HepG2 (cell line): ENCODE measurements at regions not wholly inside any gene's neighbourhood (a gene's known extent, or its start where the extent isn't known, plus 50 kb on each side); places are given as distances from the start of the nearest gene placed in this dataset.

Experiments used
- FOXA3 ChIP-seq: IDR thresholded peaks from 2 replicates; pipeline ENCODE4 v1.6.1; 2016; ENCODE audit warnings: missing genetic modification reagents, missing compliant biosample characterization
- FOXO1 ChIP-seq: sonication (generic); formaldehyde crosslinking; IDR thresholded peaks from 2 replicates; pipeline ENCODE4 v1.4.0; 2020; ENCODE audit warnings: missing genetic modification reagents
- GLI4 ChIP-seq: sonication (generic); formaldehyde crosslinking; IDR thresholded peaks from 2 replicates; pipeline ENCODE4 v1.5.1; 2020; ENCODE audit warnings: missing genetic modification reagents, mild to moderate bottlenecking, moderate library complexity, borderline replicate concordance
- GZF1 ChIP-seq: sonication (generic); formaldehyde crosslinking; IDR thresholded peaks from 2 replicates; pipeline ENCODE4 v1.5.1; 2020; ENCODE audit warnings: mild to moderate bottlenecking, missing genetic modification reagents
- IKZF5 ChIP-seq: IDR thresholded peaks from 2 replicates; pipeline ENCODE4 v1.6.1; 2018; ENCODE audit warnings: missing genetic modification reagents, mild to moderate bottlenecking, missing compliant biosample characterization
- ISL2 ChIP-seq: sonication (generic); formaldehyde crosslinking; IDR thresholded peaks from 2 replicates; pipeline ENCODE4 v1.5.0; 2020; ENCODE audit warnings: missing genetic modification reagents
- KDM1A ChIP-seq: IDR thresholded peaks from 2 replicates; pipeline ENCODE4 v1.6.1; 2016; ENCODE audit warnings: missing compliant biosample characterization
- KLF13 ChIP-seq: sonication (generic); formaldehyde crosslinking; IDR thresholded peaks from 2 replicates; pipeline ENCODE4 v1.4.0; 2020; ENCODE audit warnings: mild to moderate bottlenecking, missing genetic modification reagents
- MED1 ChIP-seq: sonication (generic); formaldehyde crosslinking; IDR thresholded peaks from 2 replicates; pipeline ENCODE4 v1.4.0; 2020; ENCODE audit warnings: missing genetic modification reagents
- MEIS1 ChIP-seq: sonication (generic); formaldehyde crosslinking; IDR thresholded peaks from 2 replicates; pipeline ENCODE4 v1.9.0; 2021; ENCODE audit warnings: mild to moderate bottlenecking, missing genetic modification reagents, moderate library complexity, borderline replicate concordance
- MXI1 ChIP-seq: IDR thresholded peaks from 3 replicates; pipeline ENCODE4 v1.6.1; 2012; ENCODE audit warnings: low read depth, low read length, inconsistent platforms, borderline replicate concordance
- PAF1 ChIP-seq: IDR thresholded peaks from 2 replicates; pipeline ENCODE4 v1.6.1; 2016; ENCODE audit warnings: missing genetic modification reagents, missing compliant biosample characterization
- POLR2AphosphoS2 ChIP-seq: IDR thresholded peaks from 2 replicates; pipeline ENCODE4 v1.6.1; 2011; ENCODE audit warnings: low read depth, low read length, improper control_type of control experiment
- RXRA ChIP-seq: sonication (generic); formaldehyde crosslinking; IDR thresholded peaks from 2 replicates; pipeline ENCODE4 v1.5.1; 2020; ENCODE audit warnings: missing genetic modification reagents
- SALL1 ChIP-seq: sonication (generic); formaldehyde crosslinking; IDR thresholded peaks from 2 replicates; pipeline ENCODE4 v1.8.0; 2022; ENCODE audit warnings: mild to moderate bottlenecking, missing genetic modification reagents
- SOX6 ChIP-seq, 2 experiments: fragments of 450-650 bp in 1 of 2; sonication (generic) in 1 of 2; formaldehyde crosslinking in 1 of 2; IDR thresholded peaks; 2 replicates each; pipeline versions ENCODE4 v1.4.0 to v1.6.1; 2017 to 2020; ENCODE audit warnings: antibody characterized with exemption in 1 of 2, mild to moderate bottlenecking in 1 of 2, missing genetic modification reagents in 1 of 2
- SRSF1 ChIP-seq: fragments of 200-400 bp; formaldehyde crosslinking; optimal IDR thresholded peaks from 2 replicates; pipeline ENCODE3; 2017; ENCODE audit warnings: mild to moderate bottlenecking, low read depth, low read length, moderate library complexity
- STAG1 ChIP-seq: sonication (generic); formaldehyde crosslinking; IDR thresholded peaks from 2 replicates; pipeline ENCODE4 v1.4.0; 2020; ENCODE audit warnings: missing genetic modification reagents
- TEF ChIP-seq: sonication (generic); formaldehyde crosslinking; IDR thresholded peaks from 2 replicates; pipeline ENCODE4 v1.5.0; 2020; ENCODE audit warnings: missing genetic modification reagents
- THAP7 ChIP-seq: sonication (generic); formaldehyde crosslinking; IDR thresholded peaks from 2 replicates; pipeline ENCODE4 v1.8.1; 2023; ENCODE audit warnings: mild to moderate bottlenecking, missing genetic modification reagents
- TSC22D2 ChIP-seq: sonication (generic); formaldehyde crosslinking; IDR thresholded peaks from 2 replicates; pipeline ENCODE4 v1.5.1; 2020; ENCODE audit warnings: missing genetic modification reagents, mild to moderate bottlenecking, borderline replicate concordance
- ZFP36L2 ChIP-seq: sonication (generic); formaldehyde crosslinking; IDR thresholded peaks from 2 replicates; pipeline ENCODE4 v1.4.0; 2020; ENCODE audit warnings: missing genetic modification reagents
- ZNF143 ChIP-seq: sonication (generic); formaldehyde crosslinking; IDR thresholded peaks from 2 replicates; pipeline ENCODE4 v1.4.0; 2020; ENCODE audit warnings: missing genetic modification reagents
- ZNF224 ChIP-seq: sonication (generic); formaldehyde crosslinking; IDR thresholded peaks from 2 replicates; pipeline ENCODE4 v1.5.0; 2020; ENCODE audit warnings: mild to moderate bottlenecking, missing genetic modification reagents
- TF ChIP-seq, protein P1 (sequence below): sonication (generic); formaldehyde crosslinking; IDR thresholded peaks from 2 replicates; pipeline ENCODE4 v1.8.1; 2023; ENCODE audit warnings: missing genetic modification reagents, inconsistent platforms, borderline replicate concordance
- TF ChIP-seq, protein P2 (sequence below): conservative IDR thresholded peaks from 2 replicates; pipeline ENCODE4 v1.6.1; 2018; ENCODE audit warnings: missing genetic modification reagents
- TF ChIP-seq, protein P3 (sequence below): IDR thresholded peaks from 2 replicates; pipeline ENCODE4 v1.6.1; 2016; ENCODE audit warnings: missing compliant biosample characterization, missing genetic modification reagents, borderline replicate concordance

- TF ChIP-seq MED1 (CRISPR knock-in tag) (peak; percentile 51; the same call in 1 of the 2 replicates), ZNF143 (CRISPR knock-in tag) (0 out of 2 replicates have a peak, but pooled peaks have one; percentile 36), FOXO1 (no peak), ISL2 (CRISPR knock-in tag) (no peak), ZNF224 (no peak), SRSF1 (no peak), RXRA (CRISPR knock-in tag) (no peak), MXI1 (no peak), ZFP36L2 (CRISPR knock-in tag) (no peak), GZF1 (CRISPR knock-in tag) (no peak), STAG1 (peak; percentile 35; the same call in 1 of the 2 replicates), GLI4 (CRISPR knock-in tag) (no peak), KLF13 (CRISPR knock-in tag) (no peak), POLR2AphosphoS2 (no peak), IKZF5 (CRISPR knock-in tag) (0 out of 2 replicates have a peak, but pooled peaks have one; percentile 28), TEF (CRISPR knock-in tag) (no peak), SOX6 (IDR thresholded peaks at IDR 0.05) (no peak), SOX6 (CRISPR knock-in tag; IDR thresholded peaks at IDR 0.05) (peak; percentile 36; the same call in 1 of the 2 replicates), PAF1 (CRISPR knock-in tag) (no peak), FOXA3 (CRISPR knock-in tag) (peak; percentile 35; the same call in 1 of the 2 replicates), TSC22D2 (CRISPR knock-in tag) (no peak), SALL1 (CRISPR knock-in tag) (0 out of 2 replicates have a peak, but pooled peaks have one; percentile 29), THAP7 (CRISPR knock-in tag) (no peak), MEIS1 (CRISPR knock-in tag) (no peak), KDM1A (CRISPR knock-in tag) (peak; percentile 76; the same call in 1 of the 2 replicates)
- TF ChIP-seq, protein P1, sequence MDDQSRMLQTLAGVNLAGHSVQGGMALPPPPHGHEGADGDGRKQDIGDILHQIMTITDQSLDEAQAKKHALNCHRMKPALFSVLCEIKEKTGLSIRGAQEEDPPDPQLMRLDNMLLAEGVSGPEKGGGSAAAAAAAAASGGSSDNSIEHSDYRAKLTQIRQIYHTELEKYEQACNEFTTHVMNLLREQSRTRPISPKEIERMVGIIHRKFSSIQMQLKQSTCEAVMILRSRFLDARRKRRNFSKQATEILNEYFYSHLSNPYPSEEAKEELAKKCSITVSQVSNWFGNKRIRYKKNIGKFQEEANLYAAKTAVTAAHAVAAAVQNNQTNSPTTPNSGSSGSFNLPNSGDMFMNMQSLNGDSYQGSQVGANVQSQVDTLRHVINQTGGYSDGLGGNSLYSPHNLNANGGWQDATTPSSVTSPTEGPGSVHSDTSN = no peak
- TF ChIP-seq, protein P2, sequence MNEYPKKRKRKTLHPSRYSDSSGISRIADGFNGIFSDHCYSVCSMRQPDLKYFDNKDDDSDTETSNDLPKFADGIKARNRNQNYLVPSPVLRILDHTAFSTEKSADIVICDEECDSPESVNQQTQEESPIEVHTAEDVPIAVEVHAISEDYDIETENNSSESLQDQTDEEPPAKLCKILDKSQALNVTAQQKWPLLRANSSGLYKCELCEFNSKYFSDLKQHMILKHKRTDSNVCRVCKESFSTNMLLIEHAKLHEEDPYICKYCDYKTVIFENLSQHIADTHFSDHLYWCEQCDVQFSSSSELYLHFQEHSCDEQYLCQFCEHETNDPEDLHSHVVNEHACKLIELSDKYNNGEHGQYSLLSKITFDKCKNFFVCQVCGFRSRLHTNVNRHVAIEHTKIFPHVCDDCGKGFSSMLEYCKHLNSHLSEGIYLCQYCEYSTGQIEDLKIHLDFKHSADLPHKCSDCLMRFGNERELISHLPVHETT (CRISPR knock-in tag) = no peak
- TF ChIP-seq, protein P3, sequence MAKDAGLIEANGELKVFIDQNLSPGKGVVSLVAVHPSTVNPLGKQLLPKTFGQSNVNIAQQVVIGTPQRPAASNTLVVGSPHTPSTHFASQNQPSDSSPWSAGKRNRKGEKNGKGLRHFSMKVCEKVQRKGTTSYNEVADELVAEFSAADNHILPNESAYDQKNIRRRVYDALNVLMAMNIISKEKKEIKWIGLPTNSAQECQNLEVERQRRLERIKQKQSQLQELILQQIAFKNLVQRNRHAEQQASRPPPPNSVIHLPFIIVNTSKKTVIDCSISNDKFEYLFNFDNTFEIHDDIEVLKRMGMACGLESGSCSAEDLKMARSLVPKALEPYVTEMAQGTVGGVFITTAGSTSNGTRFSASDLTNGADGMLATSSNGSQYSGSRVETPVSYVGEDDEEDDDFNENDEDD (CRISPR knock-in tag) = peak; percentile 27; the same call in 1 of the 2 replicates
These were observed 771.3 kb upstream of the TBX3 start (continued) for GRCh38 chr12:115455268-115455681.
